GM21619 (cell line): ENCODE measurements at regions not wholly inside any gene's neighbourhood (a gene's known extent, or its start where the extent isn't known, plus 50 kb on each side); places are given as distances from the start of the nearest gene placed in this dataset.
"Not testable (repeated sequence)": the region's sequence is repeated elsewhere in the genome, so short reads cannot be mapped to it uniquely, and the experiment has no call there.

ENCODE experiments used
- ATAC-seq: cut with Tn5 transposase; IDR thresholded peaks from one replicate; pipeline ENCODE4 v1.9.1; 2021; ENCODE audit not compliant: unreplicated experiment

- no peak for ATAC-seq
These were observed 536.0 kb downstream of the TMEM135 start for GRCh38 chr11:87573708-87574107.

- no peak for ATAC-seq
These were observed 535.1 kb downstream of the TMEM135 start for GRCh38 chr11:87572881-87573280.

- ATAC-seq, result no peak
These were observed 522.6 kb downstream of the TMEM135 start for GRCh38 chr11:87560352-87560751.

GRCh38 chr11:87559852-87560251, 522.1 kb downstream of the TMEM135 start:
- ATAC-seq, result not testable (repeated sequence)

- ATAC-seq, result no peak
These were observed 517.4 kb downstream of the TMEM135 start for GRCh38 chr11:87555101-87555500.

- ATAC-seq, result no peak
These were observed 511.1 kb downstream of the TMEM135 start for GRCh38 chr11:87548797-87549196.

GRCh38 chr11:87545858-87546257, 508.1 kb downstream of the TMEM135 start:
- ATAC-seq, result no peak

- no peak for ATAC-seq
These were observed 501.9 kb downstream of the TMEM135 start for GRCh38 chr11:87539596-87539995.

GRCh38 chr11:87536565-87536964, 498.8 kb downstream of the TMEM135 start:
- ATAC-seq, result no peak

- ATAC-seq, result no peak
These were observed 498.3 kb downstream of the TMEM135 start for GRCh38 chr11:87536016-87536415.

GRCh38 chr11:87535513-87535912, 497.8 kb downstream of the TMEM135 start:
- no peak for ATAC-seq

- ATAC-seq, result not testable (repeated sequence)
These were observed 494.1 kb downstream of the TMEM135 start for GRCh38 chr11:87531835-87532234.

- no peak for ATAC-seq
These were observed 491.8 kb downstream of the TMEM135 start for GRCh38 chr11:87529486-87529885.

GRCh38 chr11:87528752-87529151, 491.0 kb downstream of the TMEM135 start:
- no peak for ATAC-seq

- no peak for ATAC-seq
These were observed 485.5 kb downstream of the TMEM135 start for GRCh38 chr11:87523276-87523675.

- ATAC-seq, result no peak
These were observed 480.5 kb downstream of the TMEM135 start for GRCh38 chr11:87518266-87518665.

- ATAC-seq, result no peak
These were observed 479.6 kb downstream of the TMEM135 start for GRCh38 chr11:87517351-87517750.

- ATAC-seq, result not testable (repeated sequence)
These were observed 470.0 kb downstream of the TMEM135 start for GRCh38 chr11:87507722-87508121.

GRCh38 chr11:87506946-87507345, 469.2 kb downstream of the TMEM135 start:
- not testable (repeated sequence) for ATAC-seq

GRCh38 chr11:87501388-87501787, 463.7 kb downstream of the TMEM135 start:
- no peak for ATAC-seq

- not testable (repeated sequence) for ATAC-seq
These were observed 457.2 kb downstream of the TMEM135 start for GRCh38 chr11:87494936-87495335.

GRCh38 chr11:87494026-87494425, 456.3 kb downstream of the TMEM135 start:
- ATAC-seq, result not testable (repeated sequence)

- ATAC-seq, result no peak
These were observed 455.8 kb downstream of the TMEM135 start for GRCh38 chr11:87493516-87493915.

GRCh38 chr11:87491381-87491780, 453.6 kb downstream of the TMEM135 start:
- ATAC-seq, result no peak
